ENCODE measurements at regions not wholly inside any gene's neighbourhood (a gene's known extent, or its start where the extent isn't known, plus 50 kb on each side); places are given as distances from the start of the nearest gene placed in this dataset.

DNA sequence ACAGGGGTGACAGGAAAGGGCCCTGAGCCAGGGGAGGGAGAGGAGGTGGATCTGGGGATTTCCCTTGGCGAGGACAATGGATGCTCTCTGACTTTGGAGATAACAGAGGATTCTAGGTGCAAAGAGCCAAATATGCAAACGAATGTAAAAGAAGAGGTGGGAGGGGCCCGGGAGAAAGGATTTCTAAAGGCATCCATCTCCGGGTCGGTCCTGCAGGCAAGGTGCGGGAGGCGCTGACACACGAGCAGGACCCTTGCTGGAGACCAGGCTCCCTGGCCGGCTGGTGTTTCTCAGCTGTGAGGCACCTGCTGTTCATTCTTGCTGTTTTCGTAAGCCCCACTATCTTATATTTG, 115.2 kb upstream of the TLE3 start (continued):
- TF ChIP-seq JUN (IDR thresholded peaks at IDR 0.05; ENCODE audit: low read depth, low read length) (no peak), GABPA (IDR thresholded peaks at IDR 0.05; ENCODE audit: borderline replicate concordance, insufficient read depth, low read length) (no peak), RNF2 (IDR thresholded peaks at IDR 0.05; ENCODE audit: borderline replicate concordance, low read depth, low read length, missing control alignments, poor library complexity, severe bottlenecking) (no peak), EZH2 (IDR thresholded peaks at IDR 0.05; ENCODE audit: low read depth, low read length, severe bottlenecking) (no peak)

All from H1 (cell line).